ENCODE measurements at regions not wholly inside any gene's neighbourhood (a gene's known extent, or its start where the extent isn't known, plus 50 kb on each side); places are given as distances from the start of the nearest gene placed in this dataset.

DNA sequence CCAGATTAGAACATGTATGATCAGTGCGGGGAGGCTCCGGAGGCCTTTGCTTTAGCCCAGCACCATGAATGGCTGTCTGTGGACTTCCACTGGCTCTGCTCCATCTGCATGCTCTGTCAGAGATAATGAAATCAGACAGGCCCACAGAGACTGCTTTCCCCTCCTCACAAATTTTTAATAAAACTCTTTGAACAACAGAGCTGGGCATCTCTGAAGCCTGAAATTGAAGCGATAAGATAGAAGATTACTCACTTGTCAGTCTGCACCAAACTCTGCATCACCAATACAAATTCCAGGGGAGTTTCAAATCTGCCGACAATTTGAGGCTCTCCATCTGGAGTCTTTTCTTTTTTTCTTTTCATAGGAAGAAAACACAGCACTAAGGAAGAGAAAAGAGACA lies 110.0 kb downstream of the DYRK2 start:
- TF ChIP-seq POLR2AphosphoS5 (IDR thresholded peaks at IDR 0.05) = no peak
- TF ChIP-seq CTCF (IDR thresholded peaks at IDR 0.05 in 8 of 11, conservative IDR thresholded peaks at IDR 0.05 in 3 of 11) = no peak
- no peak for TF ChIP-seq POLR2A (IDR thresholded peaks at IDR 0.05)

Measured in spleen (tissue), 7 donors.